Breast epithelium (tissue), 3 donors: ENCODE measurements at regions not wholly inside any gene's neighbourhood (a gene's known extent, or its start where the extent isn't known, plus 50 kb on each side); places are given as distances from the start of the nearest gene placed in this dataset.

Experiments
- POLR2A ChIP-seq: fragments of 450-650 bp; IDR thresholded peaks from one replicate; pipeline ENCODE4 v1.6.1; 2016; ENCODE audit warnings: antibody characterized with exemption, mild to moderate bottlenecking, moderate library complexity
- POLR2AphosphoS5 ChIP-seq, 3 donors: sonication (generic); formaldehyde crosslinking; IDR thresholded peaks; one replicate each; pipeline ENCODE4 v1.6.1; 2017; ENCODE audit warnings: antibody characterized with exemption in 3 of 3
- TF ChIP-seq, protein P1 (sequence below), 3 donors: fragments of 450-650 bp; IDR thresholded peaks; one replicate each; pipeline ENCODE4 v1.5.1; 2016 to 2017; ENCODE audit warnings: antibody characterized with exemption in 3 of 3, mild to moderate bottlenecking in 3 of 3, moderate library complexity in 3 of 3

DNA sequence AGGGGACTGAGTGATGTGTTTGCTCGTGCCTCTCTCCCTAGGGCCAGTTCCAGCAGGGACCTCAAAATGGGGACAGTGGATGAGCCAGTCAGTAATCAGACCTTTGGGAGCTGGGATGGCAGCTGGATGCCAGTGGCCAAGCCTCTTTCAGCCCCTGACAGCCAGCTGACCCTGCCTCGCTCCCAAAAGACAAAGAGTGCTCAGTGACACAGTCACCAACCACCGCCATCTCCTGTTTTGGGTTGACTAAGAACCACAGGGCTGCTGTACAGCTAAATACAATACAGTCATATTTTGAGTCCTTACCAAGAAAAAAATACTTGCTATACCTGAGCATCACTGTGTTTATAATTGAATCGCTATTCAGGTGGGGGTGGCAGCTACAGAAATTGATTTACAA lies 75.7 kb downstream of the POU3F3 start:
- TF ChIP-seq, protein P1, sequence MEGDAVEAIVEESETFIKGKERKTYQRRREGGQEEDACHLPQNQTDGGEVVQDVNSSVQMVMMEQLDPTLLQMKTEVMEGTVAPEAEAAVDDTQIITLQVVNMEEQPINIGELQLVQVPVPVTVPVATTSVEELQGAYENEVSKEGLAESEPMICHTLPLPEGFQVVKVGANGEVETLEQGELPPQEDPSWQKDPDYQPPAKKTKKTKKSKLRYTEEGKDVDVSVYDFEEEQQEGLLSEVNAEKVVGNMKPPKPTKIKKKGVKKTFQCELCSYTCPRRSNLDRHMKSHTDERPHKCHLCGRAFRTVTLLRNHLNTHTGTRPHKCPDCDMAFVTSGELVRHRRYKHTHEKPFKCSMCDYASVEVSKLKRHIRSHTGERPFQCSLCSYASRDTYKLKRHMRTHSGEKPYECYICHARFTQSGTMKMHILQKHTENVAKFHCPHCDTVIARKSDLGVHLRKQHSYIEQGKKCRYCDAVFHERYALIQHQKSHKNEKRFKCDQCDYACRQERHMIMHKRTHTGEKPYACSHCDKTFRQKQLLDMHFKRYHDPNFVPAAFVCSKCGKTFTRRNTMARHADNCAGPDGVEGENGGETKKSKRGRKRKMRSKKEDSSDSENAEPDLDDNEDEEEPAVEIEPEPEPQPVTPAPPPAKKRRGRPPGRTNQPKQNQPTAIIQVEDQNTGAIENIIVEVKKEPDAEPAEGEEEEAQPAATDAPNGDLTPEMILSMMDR (IDR thresholded peaks at IDR 0.05): no peak
- no peak for TF ChIP-seq POLR2A
- no peak for TF ChIP-seq POLR2AphosphoS5 (IDR thresholded peaks at IDR 0.05)
